GM12878 (cell line): ENCODE measurements at regions not wholly inside any gene's neighbourhood (a gene's known extent, or its start where the extent isn't known, plus 50 kb on each side); places are given as distances from the start of the nearest gene placed in this dataset.

Source experiments
- ATAC-seq: fragments of 200-7000 bp; cut with Tn5 transposase; 3 replicates; pipeline ENCODE4 v1.9.1; 2020; ENCODE audit warnings: mild to moderate bottlenecking, moderate library complexity
- BruUV-seq: library from RNA; stranded (reverse); fragments of 400-500 nt; replicated peaks from 2 replicates; lab custom pipeline; 2021; lab: Mats Ljungman, UMichigan
- CTCF ChIA-PET: fragments of 300-600 bp; sonication (Branson Sonifier 250); formaldehyde crosslinking; extraction: SDS; loops from one replicate; lab custom pipeline; 2021; ENCODE audit warnings: inconsistent platforms; lab: Yijun Ruan, JAX
- POLR2A ChIA-PET: fragments of 350-600 bp; formaldehyde crosslinking; extraction: SDS; loops from one replicate; lab custom pipeline; 2021; ENCODE audit warnings: inconsistent platforms; lab: Charles Lee
- RAD21 ChIA-PET: fragments of 300-600 bp; sonication (Branson Sonifier 250); formaldehyde crosslinking; loops from one replicate; lab custom pipeline; 2023; ENCODE audit warnings: antibody characterized with exemption; ENCODE audit not compliant: unreplicated experiment; lab: Charles Lee
- SMC1A ChIA-PET: fragments of 300-600 bp; sonication (Branson Sonifier 250); formaldehyde crosslinking; loops from one replicate; lab custom pipeline; 2023; ENCODE audit not compliant: unreplicated experiment, uncharacterized antibody; lab: Charles Lee
- DNase-seq: peaks from one replicate; pipeline ENCODE4 v3.0.0-alpha.2; 2011; ENCODE audit warnings: low read depth, low spot score
- FAIRE-seq: peaks from 3 replicates; lab custom pipeline; 2011; peaks lifted over from hg19 to GRCh38; lab: Jason Lieb, UNC
- H2AFZ ChIP-seq: 2 replicates; pipeline ENCODE4 v1.6.0; 2011; ENCODE audit warnings: low read depth, low read length, control low read depth; ENCODE audit not compliant: control insufficient read depth
- H3K27ac ChIP-seq: 2 replicates; pipeline ENCODE4 v1.5.1; 2011; ENCODE audit warnings: control low read depth; ENCODE audit not compliant: control insufficient read depth, insufficient read depth
- H3K27me3 ChIP-seq, 2 experiments: replicated peaks in 1 of 2; 2 replicates each; pipeline versions ENCODE4 v1.6.0 to v1.6.1; 2011; ENCODE audit warnings: low read length in 1 of 2; ENCODE audit not compliant: control insufficient read depth in 2 of 2, insufficient read depth in 2 of 2
- H3K36me3 ChIP-seq, 2 experiments: 2 replicates each; pipeline ENCODE4 v1.5.1; 2011; ENCODE audit warnings: low read length in 1 of 2; ENCODE audit not compliant: control insufficient read depth in 2 of 2, insufficient read depth in 2 of 2
- H3K4me1 ChIP-seq: 2 replicates; pipeline ENCODE4 v1.6.1; 2011; ENCODE audit warnings: mild to moderate bottlenecking, low read length, moderate library complexity, mixed read lengths; ENCODE audit not compliant: control insufficient read depth, insufficient read depth
- H3K4me2 ChIP-seq: 2 replicates; pipeline ENCODE4 v1.6.0; 2011; ENCODE audit warnings: control low read depth; ENCODE audit not compliant: control insufficient read depth, insufficient read depth
- H3K4me3 ChIP-seq: fragments of 200-600 bp; sonication (generic); 2 replicates; pipeline ENCODE4 v1.5.1; 2016
- H3K79me2 ChIP-seq: 2 replicates; pipeline ENCODE4 v1.6.0; 2011; ENCODE audit warnings: low read length; ENCODE audit not compliant: control insufficient read depth, insufficient read depth
- H3K9ac ChIP-seq: 2 replicates; pipeline ENCODE4 v1.8.0; 2011; ENCODE audit warnings: low read length, control low read depth, mixed read lengths; ENCODE audit not compliant: control insufficient read depth, insufficient read depth
- H3K9me3 ChIP-seq: replicated peaks from 3 replicates; pipeline ENCODE4 v1.5.1; 2011; ENCODE audit warnings: mild to moderate bottlenecking, low read length; ENCODE audit not compliant: control insufficient read depth, insufficient read depth
- H4K20me1 ChIP-seq: 2 replicates; pipeline ENCODE4 v1.6.0; 2011; ENCODE audit not compliant: control insufficient read depth, insufficient read depth
- BACH1 ChIP-seq: fragments of 450-650 bp; IDR thresholded peaks from 2 replicates; pipeline ENCODE4 v1.6.1; 2017; ENCODE audit warnings: mild to moderate bottlenecking, borderline replicate concordance
- BHLHE40 ChIP-seq, 2 experiments: fragments of 450-650 bp in 1 of 2; IDR thresholded peaks; 2 replicates each; pipeline ENCODE4 v1.6.1; 2011 to 2017; ENCODE audit warnings: low read depth in 2 of 2, borderline replicate concordance in 1 of 2, improper control_type of control experiment in 1 of 2, low read length in 1 of 2, mild to moderate bottlenecking in 1 of 2
- DPF2 ChIP-seq: fragments of 450-650 bp; IDR thresholded peaks from 2 replicates; pipeline ENCODE4 v1.6.1; 2017; ENCODE audit warnings: mild to moderate bottlenecking
- MEF2B ChIP-seq: fragments of 450-650 bp; IDR thresholded peaks from 2 replicates; pipeline ENCODE4 v1.6.1; 2018; ENCODE audit warnings: mild to moderate bottlenecking, moderate library complexity; ENCODE audit not compliant: partially characterized antibody, poor library complexity, severe bottlenecking
- PML ChIP-seq: IDR thresholded peaks from 2 replicates; pipeline ENCODE4 v1.6.1; 2012; ENCODE audit warnings: low read length, inconsistent platforms
- RCOR1 ChIP-seq: conservative IDR thresholded peaks from 2 replicates; pipeline ENCODE4 v1.6.1; 2012; ENCODE audit warnings: low read depth, low read length, improper control_type of control experiment
- SMARCA5 ChIP-seq: fragments of 450-650 bp; IDR thresholded peaks from 2 replicates; pipeline ENCODE4 v1.6.1; 2017; ENCODE audit warnings: mild to moderate bottlenecking
- WGBS: methylation state at CpG from one replicate; pipeline ENCODE4 v1.1.6; 2016; ENCODE audit warnings: low lambda C conversion rate; ENCODE audit not compliant: insufficient replicate concordance, insufficient coverage; ENCODE audit errors: missing lambda C conversion rate; 5-methylcytosine and 5-hydroxymethylcytosine counted together
- in situ Hi-C: fragments of 300-500 bp; cut with MboI; formaldehyde crosslinking; loops from 9 replicates; pipeline ENCODE4 v1.14.3; 2018; ENCODE audit warnings: mixed read lengths
- intact Hi-C: fragments of 100-400 bp; cut with micrococcal nuclease; formaldehyde crosslinking; loops from one replicate; pipeline ENCODE4 v1.14.2; 2022; ENCODE audit not compliant: unreplicated experiment
- TF ChIP-seq, protein P1 (sequence below): fragments of 450-650 bp; IDR thresholded peaks from 2 replicates; pipeline ENCODE4 v1.6.1; 2017; ENCODE audit warnings: borderline replicate concordance

- ChIA-PET SMC1A (no interaction called here), RAD21 (no interaction called here), CTCF (no interaction called here), POLR2A (no interaction called here)
- Histone ChIP-seq H2AFZ (no peak overlapping the region), H3K4me1 (no peaks in the 10 kb centered on the region), H3K27ac (no peak overlapping the region), H3K9me3 (no peaks in the 10 kb centered on the region), H3K36me3 (no peaks in the 10 kb centered on the region), H3K79me2 (no peaks in the 10 kb centered on the region), H3K4me3 (no peak overlapping the region), H4K20me1 (no peaks in the 10 kb centered on the region), H3K4me2 (no peak overlapping the region), H3K27me3 (no peaks in the 10 kb centered on the region), H3K9ac (no peak overlapping the region)
- WGBS = 41% methylated on average over 7 of the region's 7 CpGs
- no peak for TF ChIP-seq PML
- TF ChIP-seq BHLHE40 (IDR thresholded peaks at IDR 0.05; ENCODE audit: borderline replicate concordance in 1 of 2, low read depth in 2 of 2, low read length in 1 of 2) = no peak
- TF ChIP-seq BACH1 = no peak
- TF ChIP-seq DPF2 = no peak
- TF ChIP-seq MEF2B = no peak
- TF ChIP-seq, protein P1, sequence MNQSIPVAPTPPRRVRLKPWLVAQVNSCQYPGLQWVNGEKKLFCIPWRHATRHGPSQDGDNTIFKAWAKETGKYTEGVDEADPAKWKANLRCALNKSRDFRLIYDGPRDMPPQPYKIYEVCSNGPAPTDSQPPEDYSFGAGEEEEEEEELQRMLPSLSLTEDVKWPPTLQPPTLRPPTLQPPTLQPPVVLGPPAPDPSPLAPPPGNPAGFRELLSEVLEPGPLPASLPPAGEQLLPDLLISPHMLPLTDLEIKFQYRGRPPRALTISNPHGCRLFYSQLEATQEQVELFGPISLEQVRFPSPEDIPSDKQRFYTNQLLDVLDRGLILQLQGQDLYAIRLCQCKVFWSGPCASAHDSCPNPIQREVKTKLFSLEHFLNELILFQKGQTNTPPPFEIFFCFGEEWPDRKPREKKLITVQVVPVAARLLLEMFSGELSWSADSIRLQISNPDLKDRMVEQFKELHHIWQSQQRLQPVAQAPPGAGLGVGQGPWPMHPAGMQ = no peak
- no peak for TF ChIP-seq SMARCA5
- DNase-seq (no peak), ATAC-seq (no peak), FAIRE-seq (no peak)
- BruUV-seq = no TSS peak
- intact Hi-C loops (no loop called here), in situ Hi-C loops (no loop called here)
Measured at GRCh38 chr13:112217431-112217830, 150.5 kb downstream of the SOX1 start.

- Histone ChIP-seq H2AFZ (no peak overlapping the region), H3K4me3 (no peak overlapping the region), H3K9ac (no peak overlapping the region), H3K79me2 (no peaks in the 10 kb centered on the region), H3K4me2 (no peak overlapping the region), H3K27ac (no peak overlapping the region), H3K4me1 (no peaks in the 10 kb centered on the region), H4K20me1 (no peaks in the 10 kb centered on the region), H3K27me3 (no peaks in the 10 kb centered on the region), H3K9me3 (no peaks in the 10 kb centered on the region), H3K36me3 (no peaks in the 10 kb centered on the region)
- intact Hi-C loops (no loop called here), in situ Hi-C loops (no loop called here)
- no TSS peak for BruUV-seq
- SMC1A ChIA-PET = no interaction called here
- POLR2A ChIA-PET = no interaction called here
- no peak for FAIRE-seq
- CTCF ChIA-PET = no interaction called here
- TF ChIP-seq RCOR1 = no peak
- ATAC-seq = no peak
- RAD21 ChIA-PET = no interaction called here
- no peak for DNase-seq
- WGBS = 25% methylated on average over 6 of the region's 6 CpGs
Measured at GRCh38 chr13:112218416-112218815, 151.5 kb downstream of the SOX1 start.
